ENCODE measurements at regions not wholly inside any gene's neighbourhood (a gene's known extent, or its start where the extent isn't known, plus 50 kb on each side); places are given as distances from the start of the nearest gene placed in this dataset.

DNA sequence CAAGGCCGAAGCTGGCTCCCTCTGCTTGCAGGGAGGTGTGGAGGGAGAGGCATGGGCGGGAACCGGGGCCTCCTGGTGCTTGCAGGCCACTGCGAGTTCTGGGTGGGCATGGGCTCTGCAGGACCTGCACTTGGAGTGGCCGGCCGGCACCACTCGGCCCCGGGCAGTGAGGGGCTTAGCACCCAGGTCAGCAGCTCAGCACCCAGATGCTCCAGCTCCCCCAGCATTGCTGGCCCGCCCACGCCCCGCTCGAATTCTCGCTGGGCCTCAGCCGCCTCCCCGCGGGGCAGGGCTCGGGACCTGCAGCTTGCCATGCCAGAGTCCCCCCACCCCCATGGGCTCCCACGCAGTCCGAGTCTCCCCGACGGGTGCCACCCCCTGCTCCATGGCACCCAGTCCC is 176.2 kb upstream of the FAM98A start:
- no peak for TF ChIP-seq ZNF274 (IDR thresholded peaks at IDR 0.05; ENCODE audit: low read depth, low read length)
- H3K4me3 ChIP-seq (ENCODE audit: low read length), result no peak overlapping the region

DNA sequence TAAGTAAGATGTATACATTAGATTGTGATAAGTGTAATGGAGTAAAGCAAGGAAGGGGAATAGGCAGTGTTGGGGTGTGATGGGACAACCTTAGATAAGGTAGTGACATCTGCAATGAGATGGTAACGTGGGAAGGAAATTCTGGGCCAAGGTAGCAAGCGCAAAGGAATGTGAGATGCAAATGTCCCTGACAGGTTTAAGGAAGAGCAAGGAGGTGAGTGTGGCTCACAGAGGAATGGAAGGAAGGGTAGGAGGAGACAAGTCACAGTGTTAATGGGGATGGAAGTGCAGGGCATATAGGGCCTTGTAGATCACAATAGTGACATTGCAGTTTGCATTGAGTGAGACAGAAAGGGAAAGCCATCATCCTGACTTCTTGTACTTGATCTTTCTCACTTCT is 170.9 kb upstream of the FAM98A start:
- no peak for TF ChIP-seq ZNF274 (IDR thresholded peaks at IDR 0.05; ENCODE audit: low read depth, low read length)
- no peak overlapping the region for H3K4me3 ChIP-seq (ENCODE audit: low read length)

DNA sequence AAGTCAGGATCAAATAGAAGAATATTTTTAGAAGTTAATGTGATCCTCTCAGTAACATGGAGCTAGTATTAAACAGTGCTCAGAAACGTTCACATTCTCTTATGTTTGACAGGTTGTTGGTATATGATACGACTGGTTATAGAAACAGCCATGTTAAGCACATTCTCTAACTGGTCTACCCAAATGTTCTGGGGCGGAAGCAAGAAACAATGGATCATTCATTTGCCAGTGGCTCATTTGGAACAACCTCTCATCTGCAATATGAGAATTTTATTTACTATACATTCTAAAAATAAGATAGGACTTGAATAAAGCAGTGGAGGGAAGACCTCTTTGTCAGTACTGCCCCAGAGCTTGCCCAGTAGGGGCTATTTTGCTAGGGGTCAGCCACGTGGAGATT is 167.1 kb upstream of the FAM98A start:
- no peak overlapping the region for H3K4me3 ChIP-seq (ENCODE audit: low read length)
- TF ChIP-seq ZNF274 (IDR thresholded peaks at IDR 0.05; ENCODE audit: low read depth, low read length), result no peak

DNA sequence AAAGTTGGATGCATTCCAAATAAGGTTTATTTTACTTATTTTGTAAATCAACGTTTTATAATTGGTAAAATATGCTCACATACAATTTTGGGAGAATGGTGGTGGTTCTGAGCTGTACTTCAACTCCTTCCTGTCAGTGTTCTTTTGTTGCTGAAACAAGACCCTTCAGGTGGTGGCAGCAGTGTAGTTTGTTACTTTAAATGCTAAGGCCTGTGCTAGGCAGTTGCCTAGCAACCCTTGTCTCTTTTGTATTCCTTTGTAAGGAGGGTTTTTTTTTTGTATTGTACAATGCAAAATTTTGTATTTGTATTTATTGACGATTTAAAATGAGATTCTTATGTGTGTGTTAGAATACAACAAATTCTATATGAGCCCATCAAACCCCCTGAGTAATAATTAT is 166.0 kb upstream of the FAM98A start:
- TF ChIP-seq ZNF274 (IDR thresholded peaks at IDR 0.05; ENCODE audit: low read depth, low read length), result no peak
- H3K4me3 ChIP-seq (ENCODE audit: low read length), result no peak overlapping the region

DNA sequence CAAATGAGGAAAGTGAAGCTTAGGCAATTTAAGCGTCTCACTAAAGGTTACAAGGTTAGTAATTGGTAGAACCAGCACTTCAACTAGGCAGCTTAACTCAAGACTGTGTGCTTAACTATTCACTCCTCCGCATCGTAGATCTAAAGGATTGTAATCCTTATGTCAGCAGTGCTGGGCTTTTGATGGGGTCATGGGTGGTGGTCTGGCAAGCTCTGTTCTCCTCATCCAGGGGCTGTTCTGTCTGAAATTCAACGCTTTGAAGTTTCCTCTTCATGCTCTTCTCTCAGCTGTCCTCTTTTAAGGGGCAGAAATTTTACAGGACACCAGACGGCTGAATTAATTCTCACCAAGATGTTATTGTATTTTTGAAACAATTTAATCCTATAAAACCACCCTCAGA is 165.5 kb upstream of the FAM98A start:
- TF ChIP-seq ZNF274 (IDR thresholded peaks at IDR 0.05; ENCODE audit: low read depth, low read length), result no peak
- no peak overlapping the region for H3K4me3 ChIP-seq (ENCODE audit: low read length)

DNA sequence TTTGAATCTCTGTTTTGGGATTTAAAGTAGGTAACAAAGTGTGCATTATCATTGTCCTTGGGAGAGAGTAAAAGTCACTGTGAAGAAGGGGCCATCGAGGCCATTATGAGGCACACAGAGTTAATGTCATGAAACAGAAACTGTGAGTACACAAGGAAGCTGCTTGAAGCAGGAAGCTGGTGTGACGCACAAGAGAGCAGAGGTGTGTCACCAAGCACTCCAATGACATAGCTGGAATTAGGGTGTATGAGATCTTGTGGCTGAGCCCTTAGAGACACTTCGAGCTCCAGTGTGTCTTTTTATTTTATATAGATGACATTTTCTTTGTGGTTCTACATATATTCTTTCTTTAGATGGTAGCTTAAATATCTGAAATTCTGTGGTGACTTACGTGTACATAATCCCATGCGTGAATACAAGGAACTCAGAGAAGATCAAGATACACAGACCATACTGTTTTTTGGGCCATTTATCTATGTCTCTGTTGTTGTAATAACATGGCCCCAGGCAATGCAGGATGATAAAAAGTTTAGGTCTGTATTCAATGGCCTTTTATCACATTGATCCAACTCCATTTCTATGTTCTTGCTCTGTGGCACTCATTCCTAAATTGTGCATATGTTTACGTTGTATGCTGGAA is 164.7 kb upstream of the FAM98A start:
- TF ChIP-seq ZNF274 (IDR thresholded peaks at IDR 0.05; ENCODE audit: low read depth, low read length), result no peak
- no peak overlapping the region for H3K4me3 ChIP-seq (ENCODE audit: low read length)

DNA sequence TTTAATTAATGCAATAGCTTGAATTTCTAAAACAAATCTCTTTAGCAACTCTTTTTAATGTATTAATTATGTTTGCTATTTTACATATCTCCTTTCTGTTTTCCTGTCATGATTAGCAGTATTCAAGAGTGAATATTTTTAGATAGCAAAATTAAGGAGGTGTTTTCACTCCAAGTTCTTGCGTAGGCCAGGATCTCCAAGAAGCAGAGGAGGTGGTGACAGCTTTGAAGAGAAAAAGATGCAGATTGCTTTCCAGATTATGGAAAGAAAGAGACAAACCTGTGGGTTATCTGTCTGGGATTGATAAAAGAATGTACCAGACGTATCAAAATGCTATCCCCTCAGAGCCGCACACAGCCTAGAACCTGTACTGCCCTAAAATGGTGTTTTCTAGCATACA is 163.5 kb upstream of the FAM98A start:
- no peak for TF ChIP-seq ZNF274 (IDR thresholded peaks at IDR 0.05; ENCODE audit: low read depth, low read length)
- no peak overlapping the region for H3K4me3 ChIP-seq (ENCODE audit: low read length)

DNA sequence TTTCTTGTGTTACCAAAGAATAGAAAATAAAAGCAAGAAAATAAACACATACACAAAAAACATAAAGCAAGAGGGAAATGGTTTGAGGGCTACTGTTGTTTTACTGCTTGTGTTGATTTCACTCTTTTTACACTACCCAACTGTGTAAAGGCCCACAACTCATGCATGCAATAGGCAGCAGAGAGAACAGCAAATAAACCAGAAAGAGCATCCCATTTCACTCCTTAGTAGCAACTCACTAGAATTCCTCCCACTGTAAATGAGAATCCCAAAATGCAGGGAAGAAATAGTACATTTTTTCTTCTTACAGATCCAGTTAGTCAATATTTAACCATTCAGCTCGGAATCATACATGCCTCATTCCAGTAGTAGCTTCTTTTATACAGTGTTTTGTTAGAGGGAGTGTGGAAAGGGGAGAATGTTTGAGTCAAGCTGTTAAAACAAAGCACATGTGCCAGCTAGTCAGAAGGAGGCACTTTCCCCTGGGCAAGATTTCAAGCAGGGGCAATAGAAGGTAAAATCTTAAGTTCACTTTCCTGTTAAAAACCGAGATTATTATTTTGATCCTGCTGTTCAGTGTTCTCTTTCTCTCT is 147.2 kb upstream of the FAM98A start:
- TF ChIP-seq ZNF274 (IDR thresholded peaks at IDR 0.05; ENCODE audit: low read depth, low read length), result no peak
- H3K4me3 ChIP-seq (ENCODE audit: low read length), result no peak overlapping the region

DNA sequence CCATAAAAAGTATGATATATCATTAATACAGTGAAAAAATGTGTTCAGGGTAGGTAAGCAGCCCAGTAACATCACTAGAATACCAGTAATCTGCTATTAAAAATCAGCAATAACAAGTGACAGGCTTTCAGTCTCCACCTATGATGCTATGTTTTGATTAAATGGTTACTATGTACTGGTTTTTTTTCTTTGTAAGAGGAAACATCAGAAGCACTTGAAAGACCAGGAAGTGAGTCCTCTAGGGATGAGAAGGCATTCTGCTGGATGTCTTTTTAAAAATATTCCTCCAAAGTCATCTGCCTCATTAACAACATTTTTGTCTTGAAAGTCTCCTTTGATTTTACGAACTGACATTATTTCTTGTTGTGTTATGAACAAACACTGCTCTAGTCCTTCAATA is 136.0 kb upstream of the FAM98A start:
- H3K4me3 ChIP-seq (ENCODE audit: low read length), result no peak overlapping the region
- TF ChIP-seq ZNF274 (IDR thresholded peaks at IDR 0.05; ENCODE audit: low read depth, low read length), result no peak

DNA sequence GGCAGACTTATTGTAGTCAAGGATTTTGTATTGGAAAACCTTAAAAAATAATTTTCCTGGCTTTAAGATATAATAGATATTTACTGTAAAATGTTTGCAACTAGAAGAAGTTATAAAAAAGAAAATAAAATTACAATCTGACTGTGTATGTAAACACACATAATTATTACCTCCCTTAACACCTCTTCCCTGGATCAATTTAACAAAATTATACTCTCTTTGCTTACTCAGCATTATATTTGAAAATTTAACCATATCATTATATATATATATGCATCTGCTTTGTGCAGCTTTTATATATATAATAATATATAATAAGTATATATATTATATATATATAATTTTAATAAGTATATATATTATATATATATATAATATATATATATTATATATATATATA is 131.7 kb upstream of the FAM98A start:
- H3K4me3 ChIP-seq (ENCODE audit: low read length), result no peak overlapping the region
- TF ChIP-seq ZNF274 (IDR thresholded peaks at IDR 0.05; ENCODE audit: low read depth, low read length), result no peak

DNA sequence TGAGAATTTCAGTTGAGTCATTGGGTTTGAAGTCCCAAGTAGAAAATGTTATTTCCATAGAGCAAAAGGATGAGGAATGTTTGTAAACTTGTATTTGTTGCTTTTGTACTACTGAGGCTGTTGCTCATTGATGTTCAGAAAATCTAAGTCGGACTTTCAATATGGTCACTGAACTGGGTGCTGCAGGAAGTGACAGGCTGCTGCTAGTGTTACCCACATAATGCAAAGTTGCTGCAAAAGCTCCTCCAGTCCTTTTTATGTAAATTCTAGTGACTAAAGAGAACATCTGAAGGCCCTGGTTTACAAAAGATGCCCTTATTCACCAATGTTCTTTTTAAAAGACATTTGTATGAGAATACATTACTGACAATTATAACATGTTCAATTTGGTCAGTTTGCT is 131.1 kb upstream of the FAM98A start:
- no peak for TF ChIP-seq ZNF274 (IDR thresholded peaks at IDR 0.05; ENCODE audit: low read depth, low read length)
- H3K4me3 ChIP-seq (ENCODE audit: low read length), result no peak overlapping the region

DNA sequence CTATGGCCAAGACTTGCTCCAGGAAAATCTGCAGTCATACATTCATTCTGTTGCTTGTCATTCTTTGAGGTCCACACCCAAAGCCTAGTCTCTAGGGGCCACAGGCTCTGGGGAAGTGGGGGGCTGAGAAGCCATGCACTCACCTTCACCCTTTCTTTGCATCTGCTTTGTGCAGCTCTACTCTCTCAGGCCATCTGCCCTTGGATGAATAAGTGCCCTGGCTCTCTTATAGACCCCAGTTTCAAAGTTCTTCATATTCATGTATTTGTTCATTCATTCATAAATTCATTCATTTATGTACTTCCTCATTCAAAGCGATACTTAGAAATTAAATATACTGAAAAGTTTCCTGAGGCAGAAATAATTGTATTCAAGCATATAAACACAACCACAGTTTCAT is 130.3 kb upstream of the FAM98A start:
- no peak overlapping the region for H3K4me3 ChIP-seq (ENCODE audit: low read length)
- TF ChIP-seq ZNF274 (IDR thresholded peaks at IDR 0.05; ENCODE audit: low read depth, low read length), result no peak

DNA sequence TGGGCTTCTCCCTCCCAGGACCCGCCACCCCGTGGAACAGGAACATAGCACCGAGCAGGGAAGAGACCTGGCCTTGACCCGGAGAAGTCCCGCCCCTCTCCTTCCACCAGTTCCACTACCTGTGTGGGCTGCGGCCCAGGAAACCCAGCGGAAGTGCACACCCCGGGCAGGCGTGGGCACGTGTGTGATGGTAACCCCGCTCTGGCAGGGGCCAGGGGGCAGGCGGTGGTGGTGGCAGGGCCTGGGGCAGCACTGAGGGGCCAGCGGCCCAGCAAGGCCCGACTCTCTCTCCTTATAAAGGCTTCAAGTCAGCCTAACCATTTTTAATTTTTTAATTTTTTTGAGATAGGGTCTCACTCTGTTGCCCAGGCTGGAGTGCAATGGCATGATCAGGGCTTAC is 129.0 kb upstream of the FAM98A start:
- TF ChIP-seq ZNF274 (IDR thresholded peaks at IDR 0.05; ENCODE audit: low read depth, low read length), result no peak

DNA sequence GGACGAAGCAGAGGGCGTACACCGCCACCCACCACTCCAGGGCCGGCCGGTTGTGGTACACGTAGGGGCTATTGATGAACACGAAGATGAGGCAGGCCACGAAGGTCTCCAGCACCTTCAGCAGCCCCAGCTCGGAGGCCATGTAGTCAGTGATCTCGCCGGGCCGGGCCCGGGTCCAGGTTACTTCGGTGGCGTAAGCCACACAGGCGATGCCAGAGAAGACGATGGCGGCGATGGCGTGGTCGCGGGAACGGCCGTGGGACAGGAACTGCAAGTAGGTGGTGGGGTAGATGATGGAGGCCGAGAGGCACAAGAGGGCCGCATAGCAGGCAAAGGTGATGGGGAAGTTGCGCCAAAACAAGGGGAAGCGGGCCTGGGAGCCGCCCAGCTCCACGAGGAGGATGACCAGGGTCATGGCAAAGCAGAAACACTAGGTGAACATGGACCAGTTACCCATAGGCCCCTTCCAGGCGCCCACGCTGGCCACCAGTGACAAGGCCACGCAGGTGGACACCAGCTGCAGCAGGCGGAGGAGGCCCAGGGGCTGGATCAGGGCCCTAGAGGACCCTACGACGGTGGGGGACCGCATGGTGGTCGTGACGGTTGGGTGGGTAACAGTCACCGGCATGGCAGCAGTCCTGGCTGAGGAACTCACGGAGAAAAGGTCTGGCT is 128.4 kb upstream of the FAM98A start:
- no peak overlapping the region for H3K4me3 ChIP-seq (ENCODE audit: low read length)
- no peak for TF ChIP-seq ZNF274 (IDR thresholded peaks at IDR 0.05; ENCODE audit: low read depth, low read length)

More for the DNA sequence above, 129.0 kb upstream of the FAM98A start:
- no peak overlapping the region for H3K4me3 ChIP-seq (ENCODE audit: low read length)

DNA sequence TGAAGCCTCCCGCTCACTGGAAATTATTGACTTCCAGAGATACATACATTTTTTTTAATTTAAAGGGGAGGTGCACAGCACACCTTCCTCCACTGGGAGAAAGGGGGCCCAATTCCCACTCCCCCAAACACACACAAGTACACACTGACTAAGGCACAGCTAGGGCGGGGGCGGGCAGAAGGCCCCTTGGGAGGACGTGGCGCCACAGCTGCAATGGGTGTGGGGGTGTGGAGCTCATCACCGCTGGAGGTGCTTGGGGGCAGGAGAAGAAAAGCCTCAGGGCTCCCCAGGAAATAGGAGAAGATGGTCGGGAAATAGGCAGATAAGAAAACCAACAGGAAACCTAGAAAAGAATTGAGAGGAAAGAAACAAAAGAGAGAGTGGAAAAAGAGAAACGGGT is 127.3 kb upstream of the FAM98A start:
- H3K4me3 ChIP-seq (ENCODE audit: low read length), result no peak overlapping the region
- TF ChIP-seq ZNF274 (IDR thresholded peaks at IDR 0.05; ENCODE audit: low read depth, low read length), result no peak

Data from GM08714 (cell line).